Effector memory CD4-positive, alpha-beta T cell (primary cell): ENCODE measurements at regions not wholly inside any gene's neighbourhood (a gene's known extent, or its start where the extent isn't known, plus 50 kb on each side); places are given as distances from the start of the nearest gene placed in this dataset.

Experiments used
- DNase-seq, 3 donors: peaks; one replicate each; pipeline ENCODE4 v3.0.0-alpha.2; 2020
- H3K27ac ChIP-seq: 2 replicates; pipeline ENCODE4 v1.7.0; 2013; ENCODE audit warnings: mild to moderate bottlenecking, low read length, moderate library complexity; ENCODE audit not compliant: insufficient read depth, poor library complexity, severe bottlenecking
- H3K27me3 ChIP-seq: replicated peaks from 2 replicates; pipeline ENCODE4 v1.7.0; 2013; ENCODE audit warnings: mild to moderate bottlenecking, low read length; ENCODE audit not compliant: insufficient read depth, control insufficient read depth, poor library complexity, severe bottlenecking
- H3K36me3 ChIP-seq: 2 replicates; pipeline ENCODE4 v1.7.0; 2013; ENCODE audit warnings: mild to moderate bottlenecking, low read length, moderate library complexity; ENCODE audit not compliant: control insufficient read depth, insufficient read depth
- H3K4me1 ChIP-seq: 2 replicates; pipeline ENCODE4 v1.7.0; 2013; ENCODE audit warnings: low read length, mild to moderate bottlenecking; ENCODE audit not compliant: control insufficient read depth, insufficient read depth, poor library complexity, severe bottlenecking
- H3K4me3 ChIP-seq: 2 replicates; pipeline ENCODE4 v1.7.0; 2013; ENCODE audit warnings: low read length, low read depth, mild to moderate bottlenecking; ENCODE audit not compliant: insufficient read depth, poor library complexity, severe bottlenecking
- H3K9me3 ChIP-seq: 2 replicates; pipeline ENCODE4 v1.7.0; 2013; ENCODE audit warnings: mild to moderate bottlenecking, low read length, moderate library complexity; ENCODE audit not compliant: control insufficient read depth

GRCh38 chr2:2812117-2812516, 481.0 kb upstream of the MYT1L start:
- H3K4me3 ChIP-seq, result no peak overlapping the region
- no peak for DNase-seq
- H3K27ac ChIP-seq, result no peak overlapping the region
- H3K27me3 ChIP-seq, result no peaks in the 10 kb centered on the region
- no peaks in the 10 kb centered on the region for H3K36me3 ChIP-seq
- no peaks in the 10 kb centered on the region for H3K4me1 ChIP-seq
- peaks cover 3% of the 10 kb centered on the region for H3K9me3 ChIP-seq

DNA sequence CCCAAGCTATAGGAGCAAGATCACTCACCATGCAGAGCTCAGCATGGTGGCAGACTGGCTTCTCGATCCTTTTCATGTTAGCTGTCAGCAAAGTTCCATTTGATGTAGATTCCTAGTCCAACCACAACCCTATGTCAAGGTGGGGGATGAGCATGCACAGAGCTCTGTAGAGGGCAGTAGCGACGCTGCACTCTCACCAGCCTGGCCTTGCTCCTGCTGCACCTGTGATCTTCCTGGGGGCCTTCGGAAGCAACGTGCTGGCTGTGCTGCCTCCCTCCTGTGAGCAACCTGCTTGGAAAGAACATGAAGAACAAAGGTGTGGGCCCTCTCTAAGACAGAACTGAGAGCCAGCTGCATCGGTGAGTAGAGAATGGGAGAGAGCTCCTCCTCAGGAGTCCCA, 479.4 kb upstream of the MYT1L start:
- no peaks in the 10 kb centered on the region for H3K36me3 ChIP-seq
- H3K4me1 ChIP-seq, result no peaks in the 10 kb centered on the region
- no peak for DNase-seq
- H3K9me3 ChIP-seq, result peaks cover 3% of the 10 kb centered on the region
- no peak overlapping the region for H3K4me3 ChIP-seq
- H3K27me3 ChIP-seq, result no peaks in the 10 kb centered on the region
- H3K27ac ChIP-seq, result no peak overlapping the region

GRCh38 chr2:2809771-2810170, 478.7 kb upstream of the MYT1L start:
- Histone ChIP-seq H3K27me3 (no peaks in the 10 kb centered on the region), H3K4me1 (no peaks in the 10 kb centered on the region), H3K4me3 (no peak overlapping the region), H3K27ac (no peak overlapping the region), H3K9me3 (peaks cover 3% of the 10 kb centered on the region), H3K36me3 (no peaks in the 10 kb centered on the region)
- DNase-seq, result no peak

DNA sequence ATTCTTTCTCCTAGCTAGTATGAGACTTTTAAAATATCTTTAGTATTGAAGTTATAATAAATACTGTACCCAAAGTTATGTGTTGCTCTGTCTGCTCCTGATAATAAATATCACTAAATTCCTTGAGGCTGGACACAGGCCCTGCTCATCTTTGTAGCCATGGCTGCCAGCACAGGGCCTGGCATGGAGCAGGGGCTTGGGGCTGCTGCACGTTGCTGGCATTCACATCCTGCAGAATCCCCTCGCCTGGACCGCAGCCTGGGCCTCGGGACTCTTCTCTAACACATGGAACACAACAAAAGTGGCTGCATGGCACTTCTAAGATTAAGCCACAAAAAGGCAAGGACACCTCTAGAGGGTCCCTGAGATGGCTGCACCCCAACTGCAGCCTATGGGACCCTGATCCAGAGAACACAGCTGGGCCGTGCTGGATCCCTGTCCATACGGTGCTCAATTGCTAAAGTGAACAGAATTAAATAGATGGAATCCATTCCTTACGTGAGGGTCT, 477.5 kb upstream of the MYT1L start:
- Histone ChIP-seq H3K27me3 (no peaks in the 10 kb centered on the region), H3K4me1 (no peaks in the 10 kb centered on the region), H3K27ac (no peak overlapping the region), H3K9me3 (no peaks in the 10 kb centered on the region), H3K4me3 (no peak overlapping the region), H3K36me3 (no peaks in the 10 kb centered on the region)
- DNase-seq, result no peak

DNA sequence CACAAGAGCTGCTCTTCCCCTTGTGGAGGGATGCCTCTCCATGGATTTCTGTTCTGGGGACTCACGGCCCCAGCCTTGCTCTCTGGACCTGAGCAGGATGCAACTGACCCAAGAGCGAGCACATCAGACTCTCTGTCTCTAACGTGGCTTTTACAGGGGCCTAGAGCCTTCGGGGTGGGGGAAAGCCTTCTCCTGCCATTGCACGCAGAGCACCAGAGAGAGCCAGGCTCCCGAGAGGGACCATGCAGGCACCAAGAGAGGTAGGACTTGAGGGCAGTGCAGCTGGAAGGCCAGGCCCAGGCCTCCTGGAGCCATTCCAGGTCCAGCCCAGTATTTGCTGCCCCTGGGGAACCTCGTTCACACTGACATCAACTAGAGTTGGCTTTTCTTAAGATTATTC, 475.6 kb upstream of the MYT1L start:
- H3K9me3 ChIP-seq, result no peaks in the 10 kb centered on the region
- no peaks in the 10 kb centered on the region for H3K36me3 ChIP-seq
- DNase-seq, result no peak
- no peaks in the 10 kb centered on the region for H3K4me1 ChIP-seq
- H3K27ac ChIP-seq, result no peak overlapping the region
- no peaks in the 10 kb centered on the region for H3K27me3 ChIP-seq
- H3K4me3 ChIP-seq, result no peak overlapping the region

GRCh38 chr2:2805263-2805662, 474.2 kb upstream of the MYT1L start:
- H3K36me3 ChIP-seq, result no peaks in the 10 kb centered on the region
- no peak overlapping the region for H3K27ac ChIP-seq
- no peak for DNase-seq
- H3K9me3 ChIP-seq, result no peaks in the 10 kb centered on the region
- no peak overlapping the region for H3K4me3 ChIP-seq
- no peaks in the 10 kb centered on the region for H3K4me1 ChIP-seq
- no peaks in the 10 kb centered on the region for H3K27me3 ChIP-seq

- Histone ChIP-seq H3K36me3 (no peaks in the 10 kb centered on the region), H3K9me3 (no peaks in the 10 kb centered on the region), H3K4me1 (no peaks in the 10 kb centered on the region), H3K27me3 (no peaks in the 10 kb centered on the region), H3K27ac (no peak overlapping the region), H3K4me3 (no peak overlapping the region)
- no peak for DNase-seq
Measured at GRCh38 chr2:2804528-2804927, 473.5 kb upstream of the MYT1L start.

DNA sequence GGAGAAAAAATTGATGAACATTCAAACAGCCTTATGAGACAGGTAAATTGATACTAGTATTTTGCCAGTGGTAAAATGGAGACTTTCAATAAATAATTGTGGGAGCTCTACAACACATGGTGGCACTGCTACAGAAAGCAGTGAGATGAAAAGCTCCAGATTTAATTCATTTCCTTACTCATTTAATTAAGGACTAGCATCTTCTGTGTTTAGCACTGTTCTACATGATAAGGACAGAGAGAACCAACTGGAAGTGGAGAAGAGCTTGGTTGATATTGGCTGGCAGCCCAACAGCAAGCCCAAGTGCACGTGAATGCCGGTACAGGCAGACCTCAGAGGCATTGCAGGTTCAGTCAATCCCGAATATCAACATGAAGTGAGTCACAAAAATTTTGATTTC, 470.4 kb upstream of the MYT1L start:
- Histone ChIP-seq H3K4me3 (no peak overlapping the region), H3K36me3 (no peaks in the 10 kb centered on the region), H3K9me3 (no peaks in the 10 kb centered on the region), H3K27ac (no peak overlapping the region), H3K4me1 (no peaks in the 10 kb centered on the region), H3K27me3 (no peaks in the 10 kb centered on the region)
- no peak for DNase-seq

DNA sequence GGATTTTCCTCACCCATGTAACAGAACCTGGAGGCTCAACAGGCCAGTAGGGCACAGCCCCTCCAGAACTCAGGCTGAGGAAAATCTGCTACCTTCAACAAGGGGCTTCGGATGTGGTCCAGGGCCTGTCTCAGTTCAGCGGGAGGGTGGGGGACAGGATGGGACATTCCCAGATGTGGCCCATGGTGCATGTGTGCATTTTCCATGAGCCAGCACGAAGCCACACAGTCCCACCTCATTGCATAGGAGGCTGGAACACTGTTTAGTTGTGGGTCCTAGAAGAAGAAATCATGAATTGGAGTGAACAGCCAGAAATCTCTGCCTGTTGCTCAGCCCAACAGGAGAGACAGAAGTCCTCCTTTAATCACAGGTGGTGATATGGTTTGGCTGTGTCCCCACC, 469.6 kb upstream of the MYT1L start:
- Histone ChIP-seq H3K36me3 (no peaks in the 10 kb centered on the region), H3K27me3 (no peaks in the 10 kb centered on the region), H3K4me3 (no peak overlapping the region), H3K4me1 (no peaks in the 10 kb centered on the region), H3K27ac (no peak overlapping the region), H3K9me3 (no peaks in the 10 kb centered on the region)
- no peak for DNase-seq

- no peak for DNase-seq
- H3K27ac ChIP-seq, result no peak overlapping the region
- H3K36me3 ChIP-seq, result no peaks in the 10 kb centered on the region
- H3K4me1 ChIP-seq, result no peaks in the 10 kb centered on the region
- H3K27me3 ChIP-seq, result no peaks in the 10 kb centered on the region
- H3K4me3 ChIP-seq, result no peak overlapping the region
- no peaks in the 10 kb centered on the region for H3K9me3 ChIP-seq
Measured at GRCh38 chr2:2800001-2800400, 468.9 kb upstream of the MYT1L start.
